ENCODE measurements at regions not wholly inside any gene's neighbourhood (a gene's known extent, or its start where the extent isn't known, plus 50 kb on each side); places are given as distances from the start of the nearest gene placed in this dataset.

DNA sequence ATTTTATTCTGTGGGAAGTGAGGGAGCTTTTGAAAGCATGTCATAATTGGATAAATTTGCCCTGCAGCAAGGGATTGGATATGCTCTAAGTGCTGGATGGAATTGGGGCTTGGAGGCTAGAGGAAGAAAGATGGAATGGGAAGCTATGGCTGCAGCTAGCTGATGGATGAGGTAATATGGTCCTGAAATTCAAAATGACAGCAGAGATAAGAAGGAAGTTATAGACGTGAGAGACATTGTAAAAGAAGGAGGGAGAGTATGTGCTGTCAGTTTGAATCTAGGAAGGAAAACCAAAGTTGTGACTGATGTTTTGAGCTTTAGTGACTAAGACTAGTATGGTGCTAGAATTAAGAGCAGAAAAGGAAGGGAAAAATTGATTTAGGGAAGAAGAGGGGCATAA, 299.9 kb upstream of the SPAG17 start:
- DNase-seq: no peak

DNA sequence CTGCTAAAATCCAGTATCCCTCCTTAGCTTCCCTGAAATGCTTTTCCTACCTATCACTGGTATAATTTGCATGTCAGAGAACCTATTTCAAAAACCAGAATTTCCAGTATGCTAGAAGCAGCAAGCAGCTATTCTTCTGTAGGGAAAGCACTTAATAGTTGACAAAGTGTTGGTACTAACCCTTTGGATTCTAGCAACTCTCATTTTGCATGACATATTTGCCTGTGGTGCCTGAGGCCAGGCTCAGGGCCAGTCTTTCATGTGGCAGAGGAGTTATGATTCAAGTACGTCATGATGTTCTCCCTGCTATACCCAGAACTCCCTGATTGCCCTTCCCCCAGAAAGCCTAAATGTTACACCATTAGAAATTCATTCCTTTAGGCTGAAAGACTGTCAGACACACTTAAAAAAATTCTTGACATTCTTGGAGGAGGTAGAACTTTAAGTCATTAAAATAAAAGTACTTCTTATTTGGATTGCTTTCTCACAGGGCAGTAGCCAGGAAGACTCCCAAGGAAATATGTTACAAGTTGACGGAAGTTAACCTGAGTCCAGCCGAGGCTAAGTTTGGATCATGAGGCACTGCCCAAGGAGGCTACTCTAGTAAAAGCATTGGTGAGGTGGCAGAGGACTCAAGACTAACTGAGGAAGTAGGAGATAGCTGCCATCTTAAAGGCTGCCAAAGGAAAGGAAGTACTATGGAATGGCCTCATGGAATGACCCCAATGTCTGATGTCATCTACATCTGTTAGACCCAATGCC, 298.4 kb upstream of the SPAG17 start:
- no peaks in the 10 kb centered on the region for H4K20me1 ChIP-seq (ENCODE audit: insufficient read depth, low read length)
- TF ChIP-seq EZH2 (IDR thresholded peaks at IDR 0.05; ENCODE audit: borderline replicate concordance, low read depth, low read length, severe bottlenecking): no peak
- TF ChIP-seq, protein P1, sequence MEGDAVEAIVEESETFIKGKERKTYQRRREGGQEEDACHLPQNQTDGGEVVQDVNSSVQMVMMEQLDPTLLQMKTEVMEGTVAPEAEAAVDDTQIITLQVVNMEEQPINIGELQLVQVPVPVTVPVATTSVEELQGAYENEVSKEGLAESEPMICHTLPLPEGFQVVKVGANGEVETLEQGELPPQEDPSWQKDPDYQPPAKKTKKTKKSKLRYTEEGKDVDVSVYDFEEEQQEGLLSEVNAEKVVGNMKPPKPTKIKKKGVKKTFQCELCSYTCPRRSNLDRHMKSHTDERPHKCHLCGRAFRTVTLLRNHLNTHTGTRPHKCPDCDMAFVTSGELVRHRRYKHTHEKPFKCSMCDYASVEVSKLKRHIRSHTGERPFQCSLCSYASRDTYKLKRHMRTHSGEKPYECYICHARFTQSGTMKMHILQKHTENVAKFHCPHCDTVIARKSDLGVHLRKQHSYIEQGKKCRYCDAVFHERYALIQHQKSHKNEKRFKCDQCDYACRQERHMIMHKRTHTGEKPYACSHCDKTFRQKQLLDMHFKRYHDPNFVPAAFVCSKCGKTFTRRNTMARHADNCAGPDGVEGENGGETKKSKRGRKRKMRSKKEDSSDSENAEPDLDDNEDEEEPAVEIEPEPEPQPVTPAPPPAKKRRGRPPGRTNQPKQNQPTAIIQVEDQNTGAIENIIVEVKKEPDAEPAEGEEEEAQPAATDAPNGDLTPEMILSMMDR (IDR thresholded peaks at IDR 0.05; ENCODE audit: borderline replicate concordance, extremely low read depth, low read length, poor library complexity, severe bottlenecking): no peak
- ATAC-seq (ENCODE audit: insufficient read depth, low read depth) (no peak), DNase-seq (no peak)
- no peaks in the 10 kb centered on the region for H3K79me2 ChIP-seq (ENCODE audit: insufficient read depth, low read length)
- no peak overlapping the region for H3K9ac ChIP-seq (ENCODE audit: low read depth, low read length)
- no peaks in the 10 kb centered on the region for H3K9me3 ChIP-seq (ENCODE audit: insufficient read depth, low read length, severe bottlenecking)
- H3K27me3 ChIP-seq (ENCODE audit: insufficient read depth, low read length, poor library complexity): peaks cover 6% of the 10 kb centered on the region
- no peaks in the 10 kb centered on the region for H3K4me1 ChIP-seq (ENCODE audit: insufficient read depth, low read length)
- no peak overlapping the region for H3K4me3 ChIP-seq (ENCODE audit: low read depth in 1 of 2, low read length in 2 of 2)
- no peaks in the 10 kb centered on the region for H3K36me3 ChIP-seq (ENCODE audit: insufficient read depth, low read length)
- no peak overlapping the region for H3K27ac ChIP-seq (ENCODE audit: low read length)
- no peak overlapping the region for H2AFZ ChIP-seq (ENCODE audit: low read depth, low read length)
- H3K4me2 ChIP-seq (ENCODE audit: insufficient read depth, low read length): no peak overlapping the region

More for the DNA sequence above, 299.9 kb upstream of the SPAG17 start:
- Histone ChIP-seq H3K9ac (ENCODE audit: low read depth, low read length) (no peak overlapping the region), H3K79me2 (ENCODE audit: insufficient read depth, low read length) (no peaks in the 10 kb centered on the region), H4K20me1 (ENCODE audit: insufficient read depth, low read length) (no peaks in the 10 kb centered on the region), H3K4me2 (ENCODE audit: insufficient read depth, low read length) (no peak overlapping the region), H2AFZ (ENCODE audit: low read depth, low read length) (no peak overlapping the region), H3K27me3 (ENCODE audit: insufficient read depth, low read length, poor library complexity) (peaks cover 6% of the 10 kb centered on the region), H3K27ac (ENCODE audit: low read length) (no peak overlapping the region), H3K36me3 (ENCODE audit: insufficient read depth, low read length) (no peaks in the 10 kb centered on the region), H3K4me1 (ENCODE audit: insufficient read depth, low read length) (no peaks in the 10 kb centered on the region), H3K9me3 (ENCODE audit: insufficient read depth, low read length, severe bottlenecking) (no peaks in the 10 kb centered on the region), H3K4me3 (ENCODE audit: low read depth in 1 of 2, low read length in 2 of 2) (no peak overlapping the region)
- no peak for TF ChIP-seq EZH2 (IDR thresholded peaks at IDR 0.05; ENCODE audit: borderline replicate concordance, low read depth, low read length, severe bottlenecking)
- TF ChIP-seq, protein P1 (IDR thresholded peaks at IDR 0.05; ENCODE audit: borderline replicate concordance, extremely low read depth, low read length, poor library complexity, severe bottlenecking): no peak
- ATAC-seq (ENCODE audit: insufficient read depth, low read depth): no peak

DNA sequence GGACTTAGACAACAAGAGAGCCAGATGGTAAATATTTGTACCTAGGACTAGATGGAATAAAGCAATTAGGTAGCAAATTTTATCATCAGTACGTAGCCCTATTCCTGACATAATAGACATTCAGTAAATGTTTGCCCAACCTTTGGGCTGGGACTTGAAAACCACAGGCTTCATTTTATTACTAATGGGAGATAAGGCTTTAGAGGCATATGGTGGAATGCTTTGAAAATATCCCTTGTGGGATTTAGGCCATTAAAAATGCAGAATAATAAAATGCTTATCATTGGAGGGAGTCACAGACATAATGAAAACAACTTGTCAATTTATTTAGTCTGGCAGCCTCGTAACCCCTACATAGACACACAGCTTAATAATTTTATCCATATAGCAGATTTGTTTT, 296.1 kb upstream of the SPAG17 start:
- Histone ChIP-seq H3K9me3 (ENCODE audit: insufficient read depth, low read length, severe bottlenecking) (no peaks in the 10 kb centered on the region), H3K79me2 (ENCODE audit: insufficient read depth, low read length) (no peaks in the 10 kb centered on the region), H3K4me3 (ENCODE audit: low read depth in 1 of 2, low read length in 2 of 2) (no peak overlapping the region), H3K27me3 (ENCODE audit: insufficient read depth, low read length, poor library complexity) (peaks cover 6% of the 10 kb centered on the region), H3K4me1 (ENCODE audit: insufficient read depth, low read length) (no peaks in the 10 kb centered on the region), H3K27ac (ENCODE audit: low read length) (no peak overlapping the region), H4K20me1 (ENCODE audit: insufficient read depth, low read length) (no peaks in the 10 kb centered on the region), H2AFZ (ENCODE audit: low read depth, low read length) (no peak overlapping the region), H3K9ac (ENCODE audit: low read depth, low read length) (no peak overlapping the region), H3K4me2 (ENCODE audit: insufficient read depth, low read length) (no peak overlapping the region), H3K36me3 (ENCODE audit: insufficient read depth, low read length) (no peaks in the 10 kb centered on the region)
- ATAC-seq (ENCODE audit: insufficient read depth, low read depth) (no peak), DNase-seq (no peak)
- TF ChIP-seq, protein P1 (IDR thresholded peaks at IDR 0.05; ENCODE audit: borderline replicate concordance, extremely low read depth, low read length, poor library complexity, severe bottlenecking): no peak
- TF ChIP-seq EZH2 (IDR thresholded peaks at IDR 0.05; ENCODE audit: borderline replicate concordance, low read depth, low read length, severe bottlenecking): no peak

Data from DND-41 (cell line).